ENCODE measurements at regions not wholly inside any gene's neighbourhood (a gene's known extent, or its start where the extent isn't known, plus 50 kb on each side); places are given as distances from the start of the nearest gene placed in this dataset.
A peak's percentile ranks its signal among the peaks of the same experiment; 100 is the strongest.
"Not testable (repeated sequence)": the region's sequence is repeated elsewhere in the genome, so short reads cannot be mapped to it uniquely, and the experiment has no call there.

- DNase-seq: no peak
Observed at GRCh38 chr4:29307755-29308154, 1412.4 kb upstream of the PCDH7 start.

GRCh38 chr4:29309050-29309449 lies 1411.1 kb upstream of the PCDH7 start:
- no peak for DNase-seq

GRCh38 chr4:29310252-29310651 lies 1409.9 kb upstream of the PCDH7 start:
- DNase-seq: no peak

- no peak for DNase-seq
Observed at GRCh38 chr4:29311247-29311646, 1408.9 kb upstream of the PCDH7 start.

GRCh38 chr4:29319663-29320340 lies 1400.4 kb upstream of the PCDH7 start:
- no peak for DNase-seq

GRCh38 chr4:29320947-29321620 lies 1399.1 kb upstream of the PCDH7 start:
- no peak for DNase-seq

GRCh38 chr4:29326004-29326403 lies 1394.2 kb upstream of the PCDH7 start:
- DNase-seq: no peak

- DNase-seq: peak; percentile 4
Observed at GRCh38 chr4:29326816-29327215, 1393.4 kb upstream of the PCDH7 start.

- peak; percentile 4 for DNase-seq
Observed at GRCh38 chr4:29336861-29337260, 1383.3 kb upstream of the PCDH7 start.

GRCh38 chr4:29372971-29373370 lies 1347.2 kb upstream of the PCDH7 start:
- DNase-seq: no peak

GRCh38 chr4:29375716-29376115 lies 1344.5 kb upstream of the PCDH7 start:
- DNase-seq: no peak

GRCh38 chr4:29378237-29378636 lies 1341.9 kb upstream of the PCDH7 start:
- DNase-seq: not testable (repeated sequence)

- DNase-seq: no peak
Observed at GRCh38 chr4:29390921-29391320, 1329.2 kb upstream of the PCDH7 start.

GRCh38 chr4:29405116-29405515 lies 1315.1 kb upstream of the PCDH7 start:
- DNase-seq: no peak

GRCh38 chr4:29415771-29416170 lies 1304.4 kb upstream of the PCDH7 start:
- no peak for DNase-seq

- DNase-seq: no peak
Observed at GRCh38 chr4:29423836-29424721, 1296.1 kb upstream of the PCDH7 start.

- no peak for DNase-seq
Observed at GRCh38 chr4:29453303-29453820, 1266.8 kb upstream of the PCDH7 start.

- no peak for DNase-seq
Observed at GRCh38 chr4:29459926-29460325, 1260.2 kb upstream of the PCDH7 start.

- DNase-seq: no peak
Observed at GRCh38 chr4:29467044-29467717, 1253.0 kb upstream of the PCDH7 start.

Measured in left kidney (tissue), 1 donor.